GM12878 (cell line): ENCODE measurements at regions not wholly inside any gene's neighbourhood (a gene's known extent, or its start where the extent isn't known, plus 50 kb on each side); places are given as distances from the start of the nearest gene placed in this dataset.
"Not testable (repeated sequence)": the region's sequence is repeated elsewhere in the genome, so short reads cannot be mapped to it uniquely, and the experiment has no call there.

Experiments used
- ATAC-seq: fragments of 200-7000 bp; cut with Tn5 transposase; 3 replicates; pipeline ENCODE4 v1.9.1; 2020; ENCODE audit warnings: mild to moderate bottlenecking, moderate library complexity
- BruUV-seq: library from RNA; stranded (reverse); fragments of 400-500 nt; replicated peaks from 2 replicates; lab custom pipeline; 2021; lab: Mats Ljungman, UMichigan
- CTCF ChIA-PET: fragments of 300-600 bp; sonication (Branson Sonifier 250); formaldehyde crosslinking; extraction: SDS; loops from one replicate; lab custom pipeline; 2021; ENCODE audit warnings: inconsistent platforms; lab: Yijun Ruan, JAX
- POLR2A ChIA-PET: fragments of 350-600 bp; formaldehyde crosslinking; extraction: SDS; loops from one replicate; lab custom pipeline; 2021; ENCODE audit warnings: inconsistent platforms; lab: Charles Lee
- RAD21 ChIA-PET: fragments of 300-600 bp; sonication (Branson Sonifier 250); formaldehyde crosslinking; loops from one replicate; lab custom pipeline; 2023; ENCODE audit warnings: antibody characterized with exemption; ENCODE audit not compliant: unreplicated experiment; lab: Charles Lee
- SMC1A ChIA-PET: fragments of 300-600 bp; sonication (Branson Sonifier 250); formaldehyde crosslinking; loops from one replicate; lab custom pipeline; 2023; ENCODE audit not compliant: unreplicated experiment, uncharacterized antibody; lab: Charles Lee
- DNase-seq: peaks from one replicate; pipeline ENCODE4 v3.0.0-alpha.2; 2011; ENCODE audit warnings: low read depth, low spot score
- FAIRE-seq: peaks from 3 replicates; lab custom pipeline; 2011; peaks lifted over from hg19 to GRCh38; lab: Jason Lieb, UNC
- H2AFZ ChIP-seq: 2 replicates; pipeline ENCODE4 v1.6.0; 2011; ENCODE audit warnings: low read depth, low read length, control low read depth; ENCODE audit not compliant: control insufficient read depth
- H3K27ac ChIP-seq: 2 replicates; pipeline ENCODE4 v1.5.1; 2011; ENCODE audit warnings: control low read depth; ENCODE audit not compliant: control insufficient read depth, insufficient read depth
- H3K27me3 ChIP-seq, 2 experiments: replicated peaks in 1 of 2; 2 replicates each; pipeline versions ENCODE4 v1.6.0 to v1.6.1; 2011; ENCODE audit warnings: low read length in 1 of 2; ENCODE audit not compliant: control insufficient read depth in 2 of 2, insufficient read depth in 2 of 2
- H3K36me3 ChIP-seq, 2 experiments: 2 replicates each; pipeline ENCODE4 v1.5.1; 2011; ENCODE audit warnings: low read length in 1 of 2; ENCODE audit not compliant: control insufficient read depth in 2 of 2, insufficient read depth in 2 of 2
- H3K4me1 ChIP-seq: 2 replicates; pipeline ENCODE4 v1.6.1; 2011; ENCODE audit warnings: mild to moderate bottlenecking, low read length, moderate library complexity, mixed read lengths; ENCODE audit not compliant: control insufficient read depth, insufficient read depth
- H3K4me2 ChIP-seq: 2 replicates; pipeline ENCODE4 v1.6.0; 2011; ENCODE audit warnings: control low read depth; ENCODE audit not compliant: control insufficient read depth, insufficient read depth
- H3K4me3 ChIP-seq: fragments of 200-600 bp; sonication (generic); 2 replicates; pipeline ENCODE4 v1.5.1; 2016
- H3K79me2 ChIP-seq: 2 replicates; pipeline ENCODE4 v1.6.0; 2011; ENCODE audit warnings: low read length; ENCODE audit not compliant: control insufficient read depth, insufficient read depth
- H3K9ac ChIP-seq: 2 replicates; pipeline ENCODE4 v1.8.0; 2011; ENCODE audit warnings: low read length, control low read depth, mixed read lengths; ENCODE audit not compliant: control insufficient read depth, insufficient read depth
- H3K9me3 ChIP-seq: replicated peaks from 3 replicates; pipeline ENCODE4 v1.5.1; 2011; ENCODE audit warnings: mild to moderate bottlenecking, low read length; ENCODE audit not compliant: control insufficient read depth, insufficient read depth
- H4K20me1 ChIP-seq: 2 replicates; pipeline ENCODE4 v1.6.0; 2011; ENCODE audit not compliant: control insufficient read depth, insufficient read depth
- SMAD1 ChIP-seq: fragments of 450-650 bp; IDR thresholded peaks from 2 replicates; pipeline ENCODE4 v1.6.1; 2018; ENCODE audit warnings: mild to moderate bottlenecking, low read depth; ENCODE audit not compliant: partially characterized antibody
- ZBTB40 ChIP-seq: fragments of 450-650 bp; IDR thresholded peaks from 2 replicates; pipeline ENCODE4 v1.6.1; 2016; ENCODE audit warnings: mild to moderate bottlenecking, moderate library complexity, borderline replicate concordance
- WGBS: methylation state at CpG from one replicate; pipeline ENCODE4 v1.1.6; 2016; ENCODE audit warnings: low lambda C conversion rate; ENCODE audit not compliant: insufficient replicate concordance, insufficient coverage; ENCODE audit errors: missing lambda C conversion rate; 5-methylcytosine and 5-hydroxymethylcytosine counted together
- in situ Hi-C: fragments of 300-500 bp; cut with MboI; formaldehyde crosslinking; loops from 9 replicates; pipeline ENCODE4 v1.14.3; 2018; ENCODE audit warnings: mixed read lengths
- intact Hi-C: fragments of 100-400 bp; cut with micrococcal nuclease; formaldehyde crosslinking; loops from one replicate; pipeline ENCODE4 v1.14.2; 2022; ENCODE audit not compliant: unreplicated experiment

DNA sequence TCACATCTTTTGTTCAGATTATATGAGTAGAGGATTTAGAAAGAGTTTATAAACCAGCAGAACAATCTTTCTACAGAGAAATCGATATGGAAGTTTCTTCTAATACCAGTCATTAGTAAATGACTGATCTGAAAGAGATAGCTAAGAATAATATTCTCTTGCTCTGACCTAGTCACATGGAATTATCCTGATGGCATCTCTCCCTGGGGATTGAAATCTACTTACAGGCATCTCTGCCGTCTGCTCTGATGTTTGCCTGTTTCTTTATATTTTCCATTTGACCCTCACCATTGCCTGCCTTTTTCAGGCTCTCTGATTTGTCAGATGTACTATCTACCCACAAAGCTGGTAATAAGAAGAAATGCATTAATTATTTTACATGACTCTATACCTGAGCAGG lies 1157.3 kb downstream of the PCDH7 start (continued):
- TF ChIP-seq ZBTB40 = no peak
- TF ChIP-seq SMAD1 = no peak

- POLR2A ChIA-PET, ATAC-seq, FAIRE-seq, H3K36me3 ChIP-seq, H3K79me2 ChIP-seq, H2AFZ ChIP-seq, DNase-seq, H3K4me3 ChIP-seq, H3K9me3 ChIP-seq, in situ Hi-C loops, CTCF ChIA-PET, H3K9ac ChIP-seq, H3K4me1 ChIP-seq, BruUV-seq, H4K20me1 ChIP-seq, intact Hi-C loops, H3K27ac ChIP-seq, H3K27me3 ChIP-seq, RAD21 ChIA-PET, SMC1A ChIA-PET, H3K4me2 ChIP-seq: not testable (repeated sequence)
- 0% methylated on average over 2 of the region's 2 CpGs for WGBS
These were observed 1160.7 kb downstream of the PCDH7 start for GRCh38 chr4:31880837-31881236.
